ENCODE measurements at regions not wholly inside any gene's neighbourhood (a gene's known extent, or its start where the extent isn't known, plus 50 kb on each side); places are given as distances from the start of the nearest gene placed in this dataset.

GRCh38 chr12:20189767-20190166, 178.6 kb upstream of the PDE3A start:
- TF ChIP-seq MAX (IDR thresholded peaks at IDR 0.05) (no peak), CEBPB (IDR thresholded peaks at IDR 0.05) (no peak), EP300 (IDR thresholded peaks at IDR 0.05; ENCODE audit: borderline replicate concordance) (no peak), YY1 (IDR thresholded peaks at IDR 0.05; ENCODE audit: low read depth) (no peak), TAF1 (IDR thresholded peaks at IDR 0.05; ENCODE audit: low read depth) (no peak), ZBTB7A (IDR thresholded peaks at IDR 0.05; ENCODE audit: low read depth) (no peak), REST (IDR thresholded peaks at IDR 0.05; ENCODE audit: low read depth) (no peak), RAD21 (IDR thresholded peaks at IDR 0.05; ENCODE audit: low read depth) (no peak), FOXM1 (IDR thresholded peaks at IDR 0.05; ENCODE audit: borderline replicate concordance, low read depth) (no peak), NFIC (IDR thresholded peaks at IDR 0.05) (no peak), CREB1 (IDR thresholded peaks at IDR 0.05; ENCODE audit: low read depth) (no peak), TCF12 (IDR thresholded peaks at IDR 0.05; ENCODE audit: low read depth) (no peak), TEAD4 (IDR thresholded peaks at IDR 0.05) (no peak)
